ENCODE measurements at regions not wholly inside any gene's neighbourhood (a gene's known extent, or its start where the extent isn't known, plus 50 kb on each side); places are given as distances from the start of the nearest gene placed in this dataset.
"Not testable (repeated sequence)": the region's sequence is repeated elsewhere in the genome, so short reads cannot be mapped to it uniquely, and the experiment has no call there.

- no peaks in the 10 kb centered on the region for H3K9me3 ChIP-seq (ENCODE audit: control insufficient read depth, low read length)
- H3K27ac ChIP-seq, result no peak overlapping the region
- H3K4me1 ChIP-seq, result no peaks in the 10 kb centered on the region
- H3K4me3 ChIP-seq (ENCODE audit: low read depth, low read length), result no peak overlapping the region
- TF ChIP-seq CTCF (IDR thresholded peaks at IDR 0.05), result no peak
- no peaks in the 10 kb centered on the region for H3K79me2 ChIP-seq
- H3K4me2 ChIP-seq (ENCODE audit: low read length), result no peak overlapping the region
- no peaks in the 10 kb centered on the region for H3K27me3 ChIP-seq (ENCODE audit: control insufficient read depth, insufficient read depth, low read length)
- no peak overlapping the region for H3K9ac ChIP-seq
- H2AFZ ChIP-seq, result no peak overlapping the region
- H3K36me3 ChIP-seq (ENCODE audit: control insufficient read depth, insufficient read depth, low read length), result no peaks in the 10 kb centered on the region
Measured at GRCh38 chr19:30254158-30254557, 118.0 kb upstream of the ZNF536 start.

GRCh38 chr19:30254789-30255188, 117.4 kb upstream of the ZNF536 start:
- Histone ChIP-seq H3K4me3 (ENCODE audit: low read depth, low read length) (no peak overlapping the region), H3K4me2 (ENCODE audit: low read length) (no peak overlapping the region), H3K9me3 (ENCODE audit: control insufficient read depth, low read length) (no peaks in the 10 kb centered on the region), H3K27ac (no peak overlapping the region), H2AFZ (no peak overlapping the region), H3K79me2 (no peaks in the 10 kb centered on the region), H3K36me3 (ENCODE audit: control insufficient read depth, insufficient read depth, low read length) (no peaks in the 10 kb centered on the region), H3K4me1 (no peaks in the 10 kb centered on the region), H3K27me3 (ENCODE audit: control insufficient read depth, insufficient read depth, low read length) (no peaks in the 10 kb centered on the region), H3K9ac (no peak overlapping the region)
- no peak for TF ChIP-seq CTCF (IDR thresholded peaks at IDR 0.05)

- H3K4me3 ChIP-seq (ENCODE audit: low read depth, low read length), result no peak overlapping the region
- TF ChIP-seq CTCF (IDR thresholded peaks at IDR 0.05), result no peak
- H2AFZ ChIP-seq, result no peak overlapping the region
- no peaks in the 10 kb centered on the region for H3K9me3 ChIP-seq (ENCODE audit: control insufficient read depth, low read length)
- no peak overlapping the region for H3K27ac ChIP-seq
- no peaks in the 10 kb centered on the region for H3K79me2 ChIP-seq
- H3K4me2 ChIP-seq (ENCODE audit: low read length), result no peak overlapping the region
- no peaks in the 10 kb centered on the region for H3K4me1 ChIP-seq
- H3K27me3 ChIP-seq (ENCODE audit: control insufficient read depth, insufficient read depth, low read length), result no peaks in the 10 kb centered on the region
- H3K36me3 ChIP-seq (ENCODE audit: control insufficient read depth, insufficient read depth, low read length), result no peaks in the 10 kb centered on the region
- no peak overlapping the region for H3K9ac ChIP-seq
Measured at GRCh38 chr19:30255791-30256495, 116.2 kb upstream of the ZNF536 start.

- H3K79me2 ChIP-seq, result no peaks in the 10 kb centered on the region
- no peak overlapping the region for H3K4me2 ChIP-seq (ENCODE audit: low read length)
- H3K27ac ChIP-seq, result no peak overlapping the region
- H3K9ac ChIP-seq, result no peak overlapping the region
- no peaks in the 10 kb centered on the region for H3K36me3 ChIP-seq (ENCODE audit: control insufficient read depth, insufficient read depth, low read length)
- H3K4me1 ChIP-seq, result no peaks in the 10 kb centered on the region
- no peaks in the 10 kb centered on the region for H3K9me3 ChIP-seq (ENCODE audit: control insufficient read depth, low read length)
- H2AFZ ChIP-seq, result no peak overlapping the region
- no peak overlapping the region for H3K4me3 ChIP-seq (ENCODE audit: low read depth, low read length)
- no peak for TF ChIP-seq CTCF (IDR thresholded peaks at IDR 0.05)
- H3K27me3 ChIP-seq (ENCODE audit: control insufficient read depth, insufficient read depth, low read length), result no peaks in the 10 kb centered on the region
Measured at GRCh38 chr19:30256496-30256850, 115.7 kb upstream of the ZNF536 start.

GRCh38 chr19:30263830-30264381, 108.3 kb upstream of the ZNF536 start:
- Histone ChIP-seq H3K4me3 (ENCODE audit: low read depth, low read length) (no peak overlapping the region), H3K9ac (no peak overlapping the region), H3K27ac (no peak overlapping the region), H3K36me3 (ENCODE audit: control insufficient read depth, insufficient read depth, low read length) (no peaks in the 10 kb centered on the region), H3K27me3 (ENCODE audit: control insufficient read depth, insufficient read depth, low read length) (no peaks in the 10 kb centered on the region), H3K4me1 (no peaks in the 10 kb centered on the region), H3K9me3 (ENCODE audit: control insufficient read depth, low read length) (no peaks in the 10 kb centered on the region), H2AFZ (no peak overlapping the region), H3K79me2 (no peaks in the 10 kb centered on the region), H3K4me2 (ENCODE audit: low read length) (no peak overlapping the region)
- TF ChIP-seq CTCF (IDR thresholded peaks at IDR 0.05), result no peak

GRCh38 chr19:30265918-30266317, 106.3 kb upstream of the ZNF536 start:
- H3K27me3 ChIP-seq (ENCODE audit: control insufficient read depth, insufficient read depth, low read length); H3K27ac ChIP-seq; H3K79me2 ChIP-seq; H3K4me3 ChIP-seq (ENCODE audit: low read depth, low read length); H2AFZ ChIP-seq; H3K4me1 ChIP-seq; H3K9me3 ChIP-seq (ENCODE audit: control insufficient read depth, low read length); H3K4me2 ChIP-seq (ENCODE audit: low read length); H3K36me3 ChIP-seq (ENCODE audit: control insufficient read depth, insufficient read depth, low read length); H3K9ac ChIP-seq: not testable (repeated sequence)

All from parathyroid adenoma (tissue), 2 donors.